HepG2 (cell line): ENCODE measurements at regions not wholly inside any gene's neighbourhood (a gene's known extent, or its start where the extent isn't known, plus 50 kb on each side); places are given as distances from the start of the nearest gene placed in this dataset.

ENCODE experiments used
- CEBPB ChIP-seq: IDR thresholded peaks from 2 replicates; pipeline ENCODE4 v1.6.1; 2011; ENCODE audit warnings: low read depth, low read length, improper control_type of control experiment, borderline replicate concordance
- CREB1 ChIP-seq, 2 experiments: fragments of 450-650 bp in 1 of 2; IDR thresholded peaks; 2 replicates each; pipeline ENCODE4 v1.6.1; 2016 to 2017; ENCODE audit warnings: control low read depth in 1 of 2, mild to moderate bottlenecking in 1 of 2, missing compliant biosample characterization in 1 of 2, missing genetic modification characterization in 1 of 2
- HDAC2 ChIP-seq: sonication (generic); formaldehyde crosslinking; IDR thresholded peaks from 2 replicates; pipeline ENCODE4 v1.4.0; 2020; ENCODE audit warnings: missing genetic modification reagents
- HIVEP1 ChIP-seq: sonication (generic); formaldehyde crosslinking; IDR thresholded peaks from 2 replicates; pipeline ENCODE4 v1.4.0; 2020; ENCODE audit warnings: mild to moderate bottlenecking, missing genetic modification reagents
- HMGXB4 ChIP-seq, 2 experiments: sonication (generic) in 1 of 2; formaldehyde crosslinking in 1 of 2; IDR thresholded peaks; 2 replicates each; pipeline versions ENCODE4 v1.4.0 to v1.6.1; 2018 to 2020; ENCODE audit warnings: missing genetic modification reagents in 2 of 2, borderline replicate concordance in 1 of 2, low read depth in 1 of 2, mild to moderate bottlenecking in 1 of 2, missing biosample characterization in 1 of 2
- HOXA3 ChIP-seq: sonication (generic); formaldehyde crosslinking; IDR thresholded peaks from 2 replicates; pipeline ENCODE4 v1.5.0; 2020; ENCODE audit warnings: missing genetic modification reagents
- IKZF5 ChIP-seq: IDR thresholded peaks from 2 replicates; pipeline ENCODE4 v1.6.1; 2018; ENCODE audit warnings: missing genetic modification reagents, mild to moderate bottlenecking, missing compliant biosample characterization
- MIER3 ChIP-seq: IDR thresholded peaks from 2 replicates; pipeline ENCODE4 v1.6.1; 2016; ENCODE audit warnings: missing compliant biosample characterization, borderline replicate concordance
- NR1H2 ChIP-seq: sonication (generic); formaldehyde crosslinking; IDR thresholded peaks from 2 replicates; pipeline ENCODE4 v1.8.1; 2022; ENCODE audit warnings: low read depth, missing genetic modification reagents, borderline replicate concordance
- SKI ChIP-seq: fragments of 450-650 bp; IDR thresholded peaks from one replicate; pipeline ENCODE4 v1.6.1; 2018; ENCODE audit warnings: mild to moderate bottlenecking; ENCODE audit not compliant: partially characterized antibody
- SKIL ChIP-seq: sonication (generic); formaldehyde crosslinking; IDR thresholded peaks from 2 replicates; pipeline ENCODE4 v1.8.0; 2022; ENCODE audit warnings: missing genetic modification reagents, mild to moderate bottlenecking, moderate library complexity, borderline replicate concordance
- SP4 ChIP-seq: sonication (generic); formaldehyde crosslinking; IDR thresholded peaks from 2 replicates; pipeline ENCODE4 v1.8.1; 2023; ENCODE audit warnings: mild to moderate bottlenecking, missing genetic modification reagents
- STAG1 ChIP-seq: sonication (generic); formaldehyde crosslinking; IDR thresholded peaks from 2 replicates; pipeline ENCODE4 v1.4.0; 2020; ENCODE audit warnings: missing genetic modification reagents
- TARDBP ChIP-seq: sonication (generic); formaldehyde crosslinking; IDR thresholded peaks from 2 replicates; pipeline ENCODE4 v1.8.0; 2022; ENCODE audit warnings: mild to moderate bottlenecking, missing genetic modification reagents
- YY1 ChIP-seq: IDR thresholded peaks from 2 replicates; pipeline ENCODE4 v1.6.1; 2011; ENCODE audit warnings: low read length, low read depth, moderate library complexity, mild to moderate bottlenecking; ENCODE audit not compliant: insufficient read depth, insufficient replicate concordance
- ZHX1 ChIP-seq: sonication (generic); formaldehyde crosslinking; IDR thresholded peaks from 2 replicates; pipeline ENCODE4 v1.8.1; 2022; ENCODE audit warnings: low read depth, mild to moderate bottlenecking, missing genetic modification reagents
- ZNF430 ChIP-seq: sonication (generic); formaldehyde crosslinking; IDR thresholded peaks from 2 replicates; pipeline ENCODE4 v1.9.0; 2021; ENCODE audit warnings: mild to moderate bottlenecking, missing genetic modification reagents
- ZNF614 ChIP-seq: IDR thresholded peaks from 2 replicates; pipeline ENCODE4 v1.6.1; 2018; ENCODE audit warnings: missing biosample characterization, missing genetic modification reagents, inconsistent platforms, borderline replicate concordance
- ZNF619 ChIP-seq: sonication (generic); formaldehyde crosslinking; IDR thresholded peaks from 2 replicates; pipeline ENCODE4 v1.4.0; 2020; ENCODE audit warnings: mild to moderate bottlenecking, missing genetic modification reagents
- ZNF652 ChIP-seq: IDR thresholded peaks from 2 replicates; pipeline ENCODE4 v1.6.1; 2016; ENCODE audit warnings: low read depth, borderline replicate concordance
- ZSCAN25 ChIP-seq: sonication (generic); formaldehyde crosslinking; IDR thresholded peaks from 2 replicates; pipeline ENCODE4 v1.8.0; 2022; ENCODE audit warnings: mild to moderate bottlenecking, missing genetic modification reagents
- TF ChIP-seq, protein P1 (sequence below): IDR thresholded peaks from 2 replicates; pipeline ENCODE4 v1.6.1; 2016; ENCODE audit warnings: low read depth, borderline replicate concordance

- TF ChIP-seq, protein P1, sequence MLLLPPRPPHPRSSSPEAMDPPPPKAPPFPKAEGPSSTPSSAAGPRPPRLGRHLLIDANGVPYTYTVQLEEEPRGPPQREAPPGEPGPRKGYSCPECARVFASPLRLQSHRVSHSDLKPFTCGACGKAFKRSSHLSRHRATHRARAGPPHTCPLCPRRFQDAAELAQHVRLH = peak; percentile 87; the same call in 1 of the 2 replicates
- TF ChIP-seq NR1H2 (CRISPR knock-in tag) (peak; percentile 65; the same call in 1 of the 2 replicates), YY1 (peak; percentile 48), ZNF652 (peak; percentile 8; the same call in 1 of the 2 replicates), SKIL (CRISPR knock-in tag) (peak; percentile 98), CEBPB (0 out of 2 replicates have a peak, but pooled peaks have one; percentile 22), STAG1 (CRISPR knock-in tag) (peak; percentile 49), HOXA3 (CRISPR knock-in tag) (peak; percentile 76), HMGXB4 (CRISPR knock-in tag; IDR thresholded peaks at IDR 0.05; ENCODE audit: borderline replicate concordance in 1 of 2, low read depth in 1 of 2) (peak; percentile 51 to 74; a peak in 2 of 4 replicates), ZNF430 (CRISPR knock-in tag) (peak; percentile 76; the same call in 1 of the 2 replicates), CREB1 (IDR thresholded peaks at IDR 0.05) (peak; percentile 45; the same call in 1 of the 2 replicates), CREB1 (CRISPR knock-in tag; IDR thresholded peaks at IDR 0.05) (peak; percentile 62), ZSCAN25 (CRISPR knock-in tag) (peak; percentile 54; the same call in 1 of the 2 replicates), IKZF5 (CRISPR knock-in tag) (peak; percentile 86), HDAC2 (CRISPR knock-in tag) (peak; percentile 90), HIVEP1 (CRISPR knock-in tag) (0 out of 2 replicates have a peak, but pooled peaks have one; percentile 28), ZHX1 (0 out of 2 replicates have a peak, but pooled peaks have one; percentile 51), MIER3 (CRISPR knock-in tag) (peak; percentile 79; the same call in 1 of the 2 replicates), SKI (peak; percentile 100), SP4 (0 out of 2 replicates have a peak, but pooled peaks have one; percentile 35), TARDBP (peak; percentile 71), ZNF614 (CRISPR knock-in tag) (peak; percentile 89; the same call in 1 of the 2 replicates), ZNF619 (CRISPR knock-in tag) (peak; percentile 39; the same call in 1 of the 2 replicates)
Measured at GRCh38 chr10:30522661-30523078, 88.7 kb downstream of the MAP3K8 start (continued).
